ENCODE measurements at regions not wholly inside any gene's neighbourhood (a gene's known extent, or its start where the extent isn't known, plus 50 kb on each side); places are given as distances from the start of the nearest gene placed in this dataset.

DNA sequence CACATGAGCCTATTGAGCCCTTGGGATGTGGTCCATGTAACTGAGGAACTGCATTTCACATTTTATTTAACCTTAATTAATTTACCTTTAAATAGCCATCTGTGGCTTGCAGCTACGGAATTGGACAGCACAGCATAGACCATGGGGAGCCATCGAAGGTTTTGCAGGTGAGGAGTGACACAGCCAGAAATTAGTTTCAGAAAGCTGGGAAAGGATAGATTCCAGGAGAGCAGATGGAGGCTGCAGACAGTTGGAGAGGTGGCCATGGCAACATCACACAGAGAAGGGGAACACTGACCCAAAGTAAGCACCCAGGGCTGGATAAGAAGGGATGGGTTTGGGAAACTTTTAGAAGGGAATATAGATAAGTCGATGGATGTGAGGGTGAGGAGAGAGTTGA is 100.1 kb upstream of the SLC6A11 start:
- TF ChIP-seq CTCF (conservative IDR thresholded peaks at IDR 0.05; ENCODE audit: low read length) (no peak), EZH2phosphoT487 (IDR thresholded peaks at IDR 0.05; ENCODE audit: borderline replicate concordance, low read depth, low read length) (no peak)

All from OCI-LY7 (cell line).